Adrenal gland (tissue), 9 donors: ENCODE measurements at regions not wholly inside any gene's neighbourhood (a gene's known extent, or its start where the extent isn't known, plus 50 kb on each side); places are given as distances from the start of the nearest gene placed in this dataset.

Experiments
- DNase-seq, 7 donors: peaks; one replicate each; pipeline ENCODE4 v3.0.0-alpha.2; 2019 to 2020
- H3K27ac ChIP-seq, 5 donors: fragments of 200-600 bp; sonication (generic) in 4 of 5; 1 replicate in 3 of 5; 2 replicates in 2 of 5; pipeline versions ENCODE4 v1.5.1 to v1.8.0; 2016 to 2020; ENCODE audit warnings: mild to moderate bottlenecking in 1 of 5
- H3K27me3 ChIP-seq: fragments of 200-600 bp; 2 replicates; pipeline ENCODE4 v1.8.0; 2021
- H3K36me3 ChIP-seq, 2 donors: fragments of 200-600 bp; replicated peaks in 1 of 2; 1 replicate in 1 of 2; 2 replicates in 1 of 2; pipeline versions ENCODE4 v1.5.1 to v1.8.0; 2018 to 2022
- H3K4me1 ChIP-seq, 2 donors: fragments of 200-600 bp; replicated peaks in 1 of 2; 1 replicate in 1 of 2; 2 replicates in 1 of 2; pipeline versions ENCODE4 v1.5.1 to v1.8.0; 2018 to 2021
- H3K4me3 ChIP-seq, 4 donors: fragments of 200-600 bp; sonication (generic) in 3 of 4; one replicate each; pipeline ENCODE4 v1.5.1; 2016 to 2018
- H3K9me3 ChIP-seq, 3 donors: fragments of 200-600 bp; sonication (generic) in 1 of 3; replicated peaks in 1 of 3; 1 replicate in 2 of 3; 2 replicates in 1 of 3; pipeline versions ENCODE4 v1.5.1 to v1.8.0; 2016 to 2021
- POLR2A ChIP-seq, 2 donors: fragments of 450-650 bp; IDR thresholded peaks; one replicate each; pipeline ENCODE4 v1.6.1; 2017; ENCODE audit warnings: antibody characterized with exemption in 2 of 2, mild to moderate bottlenecking in 2 of 2, moderate library complexity in 1 of 2
- WGBS, 4 donors: extraction: QIAGEN DNeasy Blood & Tissue Kit in 2 of 4; methylation state at CpG; one replicate each; pipeline versions ENCODE4 v1.1.5 to v1.1.7; 2013 to 2017; 5-methylcytosine and 5-hydroxymethylcytosine counted together
- intact Hi-C, 2 donors: fragments of 100-400 bp; cut with DNase I; formaldehyde crosslinking; loops; one replicate each; pipeline versions ENCODE4 v1.14.1 to v1.15.0; 2022 to 2023
- TF ChIP-seq, protein P1 (sequence below), 6 experiments: fragments of 450-650 bp in 4 of 6; fragments of 200-600 bp in 2 of 6; sonication (generic) in 1 of 6; IDR thresholded peaks; 1 replicate in 5 of 6; 2 replicates in 1 of 6; pipeline versions ENCODE4 v1.5.1 to v1.8.0; 2016 to 2021; ENCODE audit warnings: antibody characterized with exemption in 6 of 6, mild to moderate bottlenecking in 2 of 6, moderate library complexity in 1 of 6
- donor health status: healthy with polysubstance abuse.
- donor health status: Bipolar disorder and iron deficiency.
- donor health status: DM: yes; HTN: yes; CAD: no.
- donor health status: DM: no; HTN: no; CAD: no.
- donor health status: DM: no; HTN: no; CAD: no.

DNA sequence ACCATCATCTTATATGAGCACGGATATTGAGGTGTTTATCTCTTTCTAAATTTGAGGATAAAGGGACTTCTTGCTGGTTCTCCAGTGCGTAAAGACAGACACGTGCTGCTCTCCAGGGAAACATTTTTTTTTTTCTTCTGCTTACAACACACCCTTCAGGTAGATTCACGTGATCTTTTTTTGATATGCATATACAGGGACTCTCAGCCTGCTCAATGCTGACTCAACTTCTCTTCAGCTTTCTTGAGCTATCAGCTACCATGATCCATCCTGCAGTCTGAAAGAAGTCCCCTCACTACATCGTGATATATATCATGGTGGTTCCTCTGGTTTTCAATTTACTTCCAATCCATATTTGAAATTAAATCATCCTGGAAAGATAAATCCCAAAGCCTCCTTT lies 87.1 kb upstream of the SLITRK3 start:
- Histone ChIP-seq H3K4me3 (no peak overlapping the region), H3K27me3 (no peaks in the 10 kb centered on the region), H3K4me1 (no peaks in the 10 kb centered on the region), H3K27ac (no peak overlapping the region), H3K9me3 (no peaks in the 10 kb centered on the region), H3K36me3 (no peaks in the 10 kb centered on the region)
- TF ChIP-seq, protein P1, sequence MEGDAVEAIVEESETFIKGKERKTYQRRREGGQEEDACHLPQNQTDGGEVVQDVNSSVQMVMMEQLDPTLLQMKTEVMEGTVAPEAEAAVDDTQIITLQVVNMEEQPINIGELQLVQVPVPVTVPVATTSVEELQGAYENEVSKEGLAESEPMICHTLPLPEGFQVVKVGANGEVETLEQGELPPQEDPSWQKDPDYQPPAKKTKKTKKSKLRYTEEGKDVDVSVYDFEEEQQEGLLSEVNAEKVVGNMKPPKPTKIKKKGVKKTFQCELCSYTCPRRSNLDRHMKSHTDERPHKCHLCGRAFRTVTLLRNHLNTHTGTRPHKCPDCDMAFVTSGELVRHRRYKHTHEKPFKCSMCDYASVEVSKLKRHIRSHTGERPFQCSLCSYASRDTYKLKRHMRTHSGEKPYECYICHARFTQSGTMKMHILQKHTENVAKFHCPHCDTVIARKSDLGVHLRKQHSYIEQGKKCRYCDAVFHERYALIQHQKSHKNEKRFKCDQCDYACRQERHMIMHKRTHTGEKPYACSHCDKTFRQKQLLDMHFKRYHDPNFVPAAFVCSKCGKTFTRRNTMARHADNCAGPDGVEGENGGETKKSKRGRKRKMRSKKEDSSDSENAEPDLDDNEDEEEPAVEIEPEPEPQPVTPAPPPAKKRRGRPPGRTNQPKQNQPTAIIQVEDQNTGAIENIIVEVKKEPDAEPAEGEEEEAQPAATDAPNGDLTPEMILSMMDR (IDR thresholded peaks at IDR 0.05), result no peak
- 69 to 80% (median 75%) methylated on average over 5 of the region's 5 CpGs for WGBS, 4 donors
- intact Hi-C loops, result no loop called here
- DNase-seq, result no peak

DNA sequence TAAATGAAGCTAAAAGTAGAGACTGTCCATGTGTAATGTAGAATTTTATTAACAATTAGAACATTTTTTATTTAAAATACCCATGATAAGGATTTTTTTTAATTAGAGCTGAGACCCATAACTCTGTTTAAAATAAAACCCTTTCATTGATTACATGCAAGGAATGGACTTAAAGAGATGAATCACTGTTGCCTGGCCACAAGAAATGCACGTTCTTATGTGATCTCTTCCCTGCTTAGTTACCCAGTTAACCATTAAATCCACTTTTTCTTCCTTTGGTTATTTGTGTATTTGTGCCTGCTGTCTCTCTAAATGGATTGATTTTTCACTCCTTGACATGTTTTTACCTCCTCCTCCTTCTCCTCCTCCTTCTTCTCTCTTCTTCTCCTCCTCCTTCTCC lies 83.3 kb upstream of the SLITRK3 start:
- no peaks in the 10 kb centered on the region for H3K36me3 ChIP-seq
- intact Hi-C loops, result no loop called here
- WGBS, 4 donors, result 40 to 61% (median 51%) methylated on average over 1 of the region's 1 CpG
- no peak overlapping the region for H3K27ac ChIP-seq
- no peak overlapping the region for H3K4me3 ChIP-seq
- no peak for DNase-seq
- H3K9me3 ChIP-seq, result no peaks in the 10 kb centered on the region
- H3K27me3 ChIP-seq, result no peaks in the 10 kb centered on the region
- no peak for TF ChIP-seq POLR2A (IDR thresholded peaks at IDR 0.05)
- TF ChIP-seq, protein P1 (IDR thresholded peaks at IDR 0.05), result no peak
- H3K4me1 ChIP-seq, result no peaks in the 10 kb centered on the region

DNA sequence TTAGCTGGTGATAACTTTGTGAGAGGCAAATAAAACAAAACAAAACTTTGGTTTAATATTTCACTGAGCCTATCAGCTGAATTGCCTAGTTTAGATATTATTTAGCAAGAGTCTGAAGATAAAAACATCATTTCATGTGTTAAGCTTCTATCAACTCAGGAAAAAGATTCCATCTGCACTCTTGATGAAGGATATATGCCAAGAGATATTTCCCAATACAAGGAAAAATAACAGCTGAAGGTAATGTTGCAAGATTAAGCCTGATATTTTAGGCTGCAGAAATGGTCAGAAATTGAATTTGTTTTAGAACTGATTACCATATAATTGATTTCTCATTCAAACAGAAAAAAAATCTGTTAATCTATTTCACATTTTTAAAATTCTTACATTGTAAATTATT lies 77.2 kb upstream of the SLITRK3 start:
- no peaks in the 10 kb centered on the region for H3K27me3 ChIP-seq
- H3K36me3 ChIP-seq, result no peaks in the 10 kb centered on the region
- H3K4me3 ChIP-seq, result no peak overlapping the region
- H3K9me3 ChIP-seq, result no peaks in the 10 kb centered on the region
- no peaks in the 10 kb centered on the region for H3K4me1 ChIP-seq
- H3K27ac ChIP-seq, result no peak overlapping the region
- no peak for DNase-seq
- TF ChIP-seq, protein P1 (IDR thresholded peaks at IDR 0.05), result no peak
- TF ChIP-seq POLR2A (IDR thresholded peaks at IDR 0.05), result no peak
- intact Hi-C loops, result no loop called here

DNA sequence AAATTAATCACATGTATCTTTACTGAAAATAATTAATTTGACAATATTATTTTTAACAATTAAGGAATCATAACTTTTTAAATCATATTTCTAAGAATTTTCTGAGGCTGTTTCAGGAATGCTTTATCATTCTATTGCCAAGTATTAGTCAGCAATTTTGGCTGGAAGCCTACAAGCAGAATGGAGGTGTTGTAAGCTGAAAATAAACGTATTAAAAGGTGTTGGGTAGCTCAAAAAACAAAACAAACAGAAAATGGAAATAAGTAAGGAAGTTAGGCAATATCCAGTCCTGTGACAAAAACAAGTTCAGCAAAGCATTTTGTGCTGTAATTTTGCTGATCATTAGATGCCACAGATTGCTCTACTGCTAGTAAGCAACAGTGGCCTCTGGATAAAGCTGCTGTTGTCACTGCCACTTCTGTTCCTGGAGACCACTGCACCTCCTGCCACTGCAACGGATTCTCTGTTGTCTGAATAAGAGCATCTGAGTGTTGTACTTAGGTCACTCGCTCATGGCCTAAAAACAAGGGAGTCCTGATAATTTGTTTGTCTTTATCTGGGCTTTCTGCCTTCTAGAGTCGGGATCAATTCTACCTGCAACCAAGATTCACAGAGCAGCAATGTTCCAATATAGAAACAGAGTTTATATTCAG lies 63.5 kb upstream of the SLITRK3 start:
- 49 to 58% (median 53%) methylated on average over 4 of the region's 4 CpGs for WGBS, 4 donors
- intact Hi-C loops, result no loop called here

More for the DNA sequence above, 63.5 kb upstream of the SLITRK3 start:
- Histone ChIP-seq H3K4me3 (no peak overlapping the region), H3K27me3 (no peaks in the 10 kb centered on the region), H3K9me3 (no peaks in the 10 kb centered on the region), H3K4me1 (no peaks in the 10 kb centered on the region), H3K36me3 (no peaks in the 10 kb centered on the region), H3K27ac (no peak overlapping the region)
- peak in 2 of 7 donors; percentile 7 to 8 for DNase-seq
- TF ChIP-seq, protein P1 (IDR thresholded peaks at IDR 0.05), result no peak
- TF ChIP-seq POLR2A (IDR thresholded peaks at IDR 0.05), result no peak
